ENCODE measurements at regions not wholly inside any gene's neighbourhood (a gene's known extent, or its start where the extent isn't known, plus 50 kb on each side); places are given as distances from the start of the nearest gene placed in this dataset.

DNA sequence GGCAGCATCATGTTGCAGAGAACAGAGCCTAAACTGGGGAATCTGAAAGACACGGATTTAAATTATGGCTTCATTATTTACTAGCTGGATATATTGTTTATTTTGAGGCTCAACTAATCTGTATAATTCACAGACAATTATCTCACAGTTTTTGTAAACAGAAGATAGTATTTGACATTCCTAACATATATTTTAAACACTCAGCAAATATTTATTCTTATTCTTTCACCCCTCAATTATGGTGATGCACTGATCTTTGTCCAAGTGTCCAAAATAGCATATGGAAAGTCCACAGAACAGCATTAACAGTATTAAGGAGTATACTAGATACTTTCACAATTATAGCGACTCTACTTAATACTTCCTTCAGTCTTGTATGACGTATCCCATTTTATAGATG is 257.0 kb downstream of the ADGRG6 start:
- no peaks in the 10 kb centered on the region for H3K27me3 ChIP-seq
- H3K9me3 ChIP-seq = no peaks in the 10 kb centered on the region
- no peak overlapping the region for H3K4me3 ChIP-seq
- TF ChIP-seq, protein P1, sequence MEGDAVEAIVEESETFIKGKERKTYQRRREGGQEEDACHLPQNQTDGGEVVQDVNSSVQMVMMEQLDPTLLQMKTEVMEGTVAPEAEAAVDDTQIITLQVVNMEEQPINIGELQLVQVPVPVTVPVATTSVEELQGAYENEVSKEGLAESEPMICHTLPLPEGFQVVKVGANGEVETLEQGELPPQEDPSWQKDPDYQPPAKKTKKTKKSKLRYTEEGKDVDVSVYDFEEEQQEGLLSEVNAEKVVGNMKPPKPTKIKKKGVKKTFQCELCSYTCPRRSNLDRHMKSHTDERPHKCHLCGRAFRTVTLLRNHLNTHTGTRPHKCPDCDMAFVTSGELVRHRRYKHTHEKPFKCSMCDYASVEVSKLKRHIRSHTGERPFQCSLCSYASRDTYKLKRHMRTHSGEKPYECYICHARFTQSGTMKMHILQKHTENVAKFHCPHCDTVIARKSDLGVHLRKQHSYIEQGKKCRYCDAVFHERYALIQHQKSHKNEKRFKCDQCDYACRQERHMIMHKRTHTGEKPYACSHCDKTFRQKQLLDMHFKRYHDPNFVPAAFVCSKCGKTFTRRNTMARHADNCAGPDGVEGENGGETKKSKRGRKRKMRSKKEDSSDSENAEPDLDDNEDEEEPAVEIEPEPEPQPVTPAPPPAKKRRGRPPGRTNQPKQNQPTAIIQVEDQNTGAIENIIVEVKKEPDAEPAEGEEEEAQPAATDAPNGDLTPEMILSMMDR (IDR thresholded peaks at IDR 0.05) = no peak
- ATAC-seq (no peak), DNase-seq (peak in 2 of 4 donors; percentile 60 to 67)
- H3K4me1 ChIP-seq = no peaks in the 10 kb centered on the region
- no peaks in the 10 kb centered on the region for H3K36me3 ChIP-seq
- H3K27ac ChIP-seq = no peak overlapping the region
- intact Hi-C loops (cut with DNase I) = no loop called here

DNA sequence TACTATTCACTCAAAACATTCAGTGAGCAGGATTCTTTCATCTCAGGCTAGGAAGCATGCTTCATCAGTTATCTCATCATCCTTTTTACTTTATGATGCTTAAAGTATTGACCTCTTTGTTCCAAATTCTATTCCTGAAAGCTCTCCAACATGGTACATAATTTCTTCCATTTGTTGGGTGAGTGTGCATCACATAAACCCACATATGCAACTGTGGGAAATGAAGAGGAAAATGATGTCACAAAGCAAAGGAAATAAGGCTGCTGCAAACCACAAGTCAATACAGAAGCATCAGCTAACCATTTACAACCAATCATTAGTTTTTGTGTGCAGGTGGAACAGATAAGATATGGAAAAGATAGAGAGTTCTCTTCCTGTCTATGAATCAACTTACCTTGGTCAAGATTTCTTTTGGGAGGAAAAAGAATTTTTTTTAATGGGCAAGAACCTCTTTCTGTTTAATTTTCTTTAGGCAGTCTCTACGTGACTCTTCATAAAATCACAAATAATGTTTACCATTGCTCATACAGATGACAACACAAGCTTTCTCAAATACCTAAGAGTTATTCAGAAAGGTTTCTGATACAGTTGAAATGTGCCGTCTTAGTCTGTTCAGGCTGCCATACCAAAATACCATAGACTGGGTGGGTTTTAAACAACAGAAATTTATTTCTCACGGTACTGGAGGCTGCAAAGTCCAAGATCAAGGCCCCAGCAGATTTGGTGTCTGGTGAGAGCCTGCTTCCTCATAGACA is 259.9 kb downstream of the ADGRG6 start:
- TF ChIP-seq, protein P1 (IDR thresholded peaks at IDR 0.05) = no peak
- H3K4me3 ChIP-seq = no peak overlapping the region
- no peak for DNase-seq
- intact Hi-C loops (cut with DNase I) = no loop called here
- no peak for ATAC-seq
- no peaks in the 10 kb centered on the region for H3K36me3 ChIP-seq
- H3K27me3 ChIP-seq = no peaks in the 10 kb centered on the region
- no peak overlapping the region for H3K27ac ChIP-seq
- H3K9me3 ChIP-seq = no peaks in the 10 kb centered on the region
- H3K4me1 ChIP-seq = no peaks in the 10 kb centered on the region

GRCh38 chr6:142562865-142563264 is 261.1 kb downstream of the ADGRG6 start:
- Histone ChIP-seq H3K4me3 (no peak overlapping the region), H3K27me3 (no peaks in the 10 kb centered on the region), H3K36me3 (no peaks in the 10 kb centered on the region), H3K4me1 (no peaks in the 10 kb centered on the region), H3K27ac (no peak overlapping the region), H3K9me3 (no peaks in the 10 kb centered on the region)
- TF ChIP-seq, protein P1 (IDR thresholded peaks at IDR 0.05) = no peak
- DNase-seq (no peak), ATAC-seq (no peak)
- intact Hi-C loops (cut with DNase I) = no loop called here

GRCh38 chr6:142566628-142567396 is 265.0 kb downstream of the ADGRG6 start:
- Histone ChIP-seq H3K9me3 (no peaks in the 10 kb centered on the region), H3K4me1 (peaks cover 7 to 17% of the 10 kb centered on the region in 2 donors), H3K4me3 (no peak overlapping the region), H3K27ac (no peak overlapping the region), H3K27me3 (no peaks in the 10 kb centered on the region), H3K36me3 (no peaks in the 10 kb centered on the region)
- DNase-seq (peak in 2 of 4 donors; percentile 59 to 65), ATAC-seq (peak; percentile 75)
- TF ChIP-seq, protein P1 (IDR thresholded peaks at IDR 0.05) = peak; percentile 69 to 84
- intact Hi-C loops (cut with DNase I) = no loop called here

GRCh38 chr6:142567461-142567860 is 265.7 kb downstream of the ADGRG6 start:
- Histone ChIP-seq H3K9me3 (no peaks in the 10 kb centered on the region), H3K27me3 (no peaks in the 10 kb centered on the region), H3K4me1 (peaks cover 7 to 17% of the 10 kb centered on the region in 2 donors), H3K27ac (no peak overlapping the region), H3K4me3 (no peak overlapping the region), H3K36me3 (no peaks in the 10 kb centered on the region)
- ATAC-seq (no peak), DNase-seq (no peak)
- TF ChIP-seq, protein P1 (IDR thresholded peaks at IDR 0.05) = no peak
- intact Hi-C loops (cut with DNase I) = no loop called here
